ENCODE measurements at regions not wholly inside any gene's neighbourhood (a gene's known extent, or its start where the extent isn't known, plus 50 kb on each side); places are given as distances from the start of the nearest gene placed in this dataset.

DNA sequence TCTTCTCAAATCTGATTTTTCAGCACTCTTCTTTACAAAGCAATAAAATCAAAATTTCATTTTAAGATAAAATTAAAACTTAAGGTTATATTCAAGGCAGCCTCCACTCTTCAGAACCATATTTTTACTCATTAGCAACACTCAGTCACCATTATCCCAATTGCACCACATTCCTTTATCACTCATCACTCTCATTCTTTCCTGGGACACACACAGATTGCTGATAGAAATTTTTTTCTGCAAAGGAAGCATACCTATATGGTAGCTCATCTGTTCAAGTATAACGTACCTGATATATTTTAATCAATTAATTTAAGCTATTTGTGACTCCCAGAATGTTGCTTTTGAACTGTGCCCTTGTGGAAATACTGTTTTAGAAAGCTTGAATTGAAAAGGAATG, 1559.3 kb upstream of the ZEB2 start:
- TF ChIP-seq, protein P1, sequence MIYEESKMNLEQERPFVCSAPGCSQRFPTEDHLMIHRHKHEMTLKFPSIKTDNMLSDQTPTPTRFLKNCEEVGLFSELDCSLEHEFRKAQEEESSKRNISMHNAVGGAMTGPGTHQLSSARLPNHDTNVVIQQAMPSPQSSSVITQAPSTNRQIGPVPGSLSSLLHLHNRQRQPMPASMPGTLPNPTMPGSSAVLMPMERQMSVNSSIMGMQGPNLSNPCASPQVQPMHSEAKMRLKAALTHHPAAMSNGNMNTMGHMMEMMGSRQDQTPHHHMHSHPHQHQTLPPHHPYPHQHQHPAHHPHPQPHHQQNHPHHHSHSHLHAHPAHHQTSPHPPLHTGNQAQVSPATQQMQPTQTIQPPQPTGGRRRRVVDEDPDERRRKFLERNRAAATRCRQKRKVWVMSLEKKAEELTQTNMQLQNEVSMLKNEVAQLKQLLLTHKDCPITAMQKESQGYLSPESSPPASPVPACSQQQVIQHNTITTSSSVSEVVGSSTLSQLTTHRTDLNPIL (CRISPR knock-in tag; IDR thresholded peaks at IDR 0.05; ENCODE audit: low read depth): no peak
- no peak for TF ChIP-seq ISL1 (CRISPR knock-in tag; IDR thresholded peaks at IDR 0.05)
- no peak for TF ChIP-seq ARNTL (CRISPR knock-in tag; IDR thresholded peaks at IDR 0.05; ENCODE audit: borderline replicate concordance, low read depth)
